Smooth muscle cell (in vitro differentiated cells): ENCODE measurements at regions not wholly inside any gene's neighbourhood (a gene's known extent, or its start where the extent isn't known, plus 50 kb on each side); places are given as distances from the start of the nearest gene placed in this dataset.
"Not testable (repeated sequence)": the region's sequence is repeated elsewhere in the genome, so short reads cannot be mapped to it uniquely, and the experiment has no call there.

Source experiments
- DNase-seq: peaks from one replicate; lab custom pipeline; 2025; ENCODE audit not compliant: unreplicated experiment; lab: John Stamatoyannopoulos, UW
- H2AFZ ChIP-seq: fragments of 200-600 bp; sonication (generic); 2 replicates; pipeline ENCODE4 v1.6.0; 2016; ENCODE audit warnings: antibody characterized with exemption, low read depth, mild to moderate bottlenecking
- H3F3A ChIP-seq: fragments of 200-600 bp; sonication (generic); 2 replicates; pipeline ENCODE4 v1.6.0; 2017; ENCODE audit warnings: antibody characterized with exemption, low read depth
- H3K27ac ChIP-seq: fragments of 200-600 bp; sonication (generic); 2 replicates; pipeline ENCODE4 v1.5.1; 2016; ENCODE audit warnings: low read depth, mild to moderate bottlenecking
- H3K27me3 ChIP-seq: fragments of 200-600 bp; sonication (generic); 2 replicates; pipeline ENCODE4 v1.6.1; 2016; ENCODE audit warnings: low read depth, mild to moderate bottlenecking
- H3K36me3 ChIP-seq: fragments of 200-600 bp; sonication (generic); 2 replicates; pipeline ENCODE4 v1.5.1; 2016; ENCODE audit warnings: low read depth
- H3K4me1 ChIP-seq: fragments of 200-600 bp; sonication (generic); 2 replicates; pipeline ENCODE4 v1.5.1; 2016; ENCODE audit warnings: low read depth
- H3K4me2 ChIP-seq: fragments of 200-600 bp; sonication (generic); 2 replicates; pipeline ENCODE4 v1.6.0; 2016; ENCODE audit warnings: mild to moderate bottlenecking
- H3K4me3 ChIP-seq: fragments of 200-600 bp; sonication (generic); 2 replicates; pipeline ENCODE4 v1.5.1; 2016; ENCODE audit warnings: mild to moderate bottlenecking
- H3K79me2 ChIP-seq: fragments of 200-600 bp; sonication (generic); 2 replicates; pipeline ENCODE4 v1.6.0; 2016; ENCODE audit warnings: low read depth, mild to moderate bottlenecking
- H3K9ac ChIP-seq: fragments of 200-600 bp; sonication (generic); 2 replicates; pipeline ENCODE4 v1.6.0; 2016; ENCODE audit warnings: low read depth
- H3K9me3 ChIP-seq: fragments of 200-600 bp; sonication (generic); replicated peaks from 2 replicates; pipeline ENCODE4 v1.5.1; 2016; ENCODE audit warnings: low read depth
- H4K20me1 ChIP-seq: fragments of 200-600 bp; sonication (generic); 2 replicates; pipeline ENCODE4 v1.6.0; 2016; ENCODE audit warnings: low read depth
- WGBS: methylation state at CpG from one replicate; pipeline ENCODE4 v1.1.7; 2016; ENCODE audit warnings: low lambda C conversion rate; 5-methylcytosine and 5-hydroxymethylcytosine counted together
- TF ChIP-seq, protein P1 (sequence below): fragments of 200-600 bp; sonication (generic); IDR thresholded peaks from 2 replicates; pipeline ENCODE4 v1.5.1; 2017; ENCODE audit warnings: borderline replicate concordance, mild to moderate bottlenecking, antibody characterized with exemption; ENCODE audit not compliant: insufficient read depth, poor library complexity, severe bottlenecking

DNA sequence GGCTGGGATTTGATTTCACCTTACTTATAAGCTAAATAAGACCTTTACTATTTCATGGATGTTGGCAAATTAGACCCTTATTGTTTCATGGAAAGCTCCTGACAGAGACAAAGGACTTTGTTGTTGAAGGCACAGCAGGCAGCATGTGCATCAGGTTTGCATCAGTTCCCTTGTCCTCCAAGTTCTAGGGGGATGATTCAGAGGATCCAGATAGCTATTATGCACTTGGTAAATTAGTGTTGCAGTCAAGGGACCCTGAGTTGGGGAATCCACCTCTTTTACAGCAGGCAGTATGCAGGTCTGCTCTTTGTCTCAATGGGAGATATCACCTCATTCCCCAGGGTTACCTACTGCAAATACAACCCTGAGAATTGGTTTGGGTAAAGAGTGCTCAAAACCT lies 131.4 kb upstream of the IGSF10 start:
- no peaks in the 10 kb centered on the region for H3K79me2 ChIP-seq
- no peak overlapping the region for H3K27ac ChIP-seq
- no peaks in the 10 kb centered on the region for H3K36me3 ChIP-seq
- H2AFZ ChIP-seq: no peak overlapping the region
- no peaks in the 10 kb centered on the region for H4K20me1 ChIP-seq
- no peaks in the 10 kb centered on the region for H3K9me3 ChIP-seq
- H3K4me2 ChIP-seq: no peak overlapping the region
- no peaks in the 10 kb centered on the region for H3F3A ChIP-seq
- no peak overlapping the region for H3K9ac ChIP-seq
- DNase-seq: no peak
- H3K27me3 ChIP-seq: no peaks in the 10 kb centered on the region
- TF ChIP-seq, protein P1, sequence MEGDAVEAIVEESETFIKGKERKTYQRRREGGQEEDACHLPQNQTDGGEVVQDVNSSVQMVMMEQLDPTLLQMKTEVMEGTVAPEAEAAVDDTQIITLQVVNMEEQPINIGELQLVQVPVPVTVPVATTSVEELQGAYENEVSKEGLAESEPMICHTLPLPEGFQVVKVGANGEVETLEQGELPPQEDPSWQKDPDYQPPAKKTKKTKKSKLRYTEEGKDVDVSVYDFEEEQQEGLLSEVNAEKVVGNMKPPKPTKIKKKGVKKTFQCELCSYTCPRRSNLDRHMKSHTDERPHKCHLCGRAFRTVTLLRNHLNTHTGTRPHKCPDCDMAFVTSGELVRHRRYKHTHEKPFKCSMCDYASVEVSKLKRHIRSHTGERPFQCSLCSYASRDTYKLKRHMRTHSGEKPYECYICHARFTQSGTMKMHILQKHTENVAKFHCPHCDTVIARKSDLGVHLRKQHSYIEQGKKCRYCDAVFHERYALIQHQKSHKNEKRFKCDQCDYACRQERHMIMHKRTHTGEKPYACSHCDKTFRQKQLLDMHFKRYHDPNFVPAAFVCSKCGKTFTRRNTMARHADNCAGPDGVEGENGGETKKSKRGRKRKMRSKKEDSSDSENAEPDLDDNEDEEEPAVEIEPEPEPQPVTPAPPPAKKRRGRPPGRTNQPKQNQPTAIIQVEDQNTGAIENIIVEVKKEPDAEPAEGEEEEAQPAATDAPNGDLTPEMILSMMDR: no peak
- no peaks in the 10 kb centered on the region for H3K4me1 ChIP-seq
- no peak overlapping the region for H3K4me3 ChIP-seq

DNA sequence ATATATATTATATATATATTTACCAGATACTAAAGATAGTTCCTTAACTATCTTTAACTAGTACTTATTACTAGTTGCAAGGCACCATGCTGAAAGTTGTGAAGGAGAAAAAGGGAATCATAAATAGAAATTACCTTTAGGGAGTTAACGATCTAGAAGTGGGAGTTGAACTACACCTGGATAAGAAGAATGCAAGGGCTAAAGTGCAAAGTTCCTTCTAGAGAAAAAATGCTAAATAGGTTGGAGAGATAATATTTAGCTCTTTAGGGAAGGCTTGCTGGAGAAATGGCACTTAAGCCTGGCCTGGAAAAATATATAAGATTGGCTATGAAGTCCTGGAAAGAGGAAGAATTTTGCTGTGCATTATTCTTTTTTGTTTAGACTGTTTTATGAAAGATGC lies 130.6 kb upstream of the IGSF10 start:
- Histone ChIP-seq H2AFZ (no peak overlapping the region), H3K4me1 (no peaks in the 10 kb centered on the region), H3K9ac (no peak overlapping the region), H3K4me2 (no peak overlapping the region), H3K9me3 (no peaks in the 10 kb centered on the region), H3K27me3 (no peaks in the 10 kb centered on the region), H3F3A (no peaks in the 10 kb centered on the region), H3K4me3 (no peak overlapping the region), H3K36me3 (no peaks in the 10 kb centered on the region), H4K20me1 (no peaks in the 10 kb centered on the region), H3K27ac (no peak overlapping the region), H3K79me2 (no peaks in the 10 kb centered on the region)
- WGBS: 86% methylated on average over 1 of the region's 1 CpG
- TF ChIP-seq, protein P1: no peak
- DNase-seq: no peak

DNA sequence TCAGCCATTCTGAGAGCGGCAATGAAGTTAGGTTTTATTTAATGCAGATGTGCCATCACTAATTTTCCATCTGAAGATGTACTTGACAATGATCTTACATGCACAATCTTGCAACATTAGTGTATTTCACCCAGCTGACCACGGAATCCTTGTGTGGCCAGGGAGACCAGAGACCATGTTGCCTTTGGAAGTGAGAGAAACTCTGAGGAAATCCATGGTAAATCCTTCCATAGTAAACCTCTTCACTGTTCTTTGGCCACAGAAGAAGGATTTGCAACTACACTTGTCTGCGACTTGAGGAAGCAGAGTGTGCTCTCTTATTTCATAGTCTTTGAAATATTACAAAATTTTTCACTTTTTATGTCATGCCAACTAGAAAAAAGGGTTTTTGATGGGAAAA lies 128.4 kb upstream of the IGSF10 start:
- Histone ChIP-seq H3K36me3 (no peaks in the 10 kb centered on the region), H4K20me1 (no peaks in the 10 kb centered on the region), H3F3A (no peaks in the 10 kb centered on the region), H3K27me3 (no peaks in the 10 kb centered on the region), H2AFZ (no peak overlapping the region), H3K4me1 (no peaks in the 10 kb centered on the region), H3K4me3 (no peak overlapping the region), H3K9me3 (no peaks in the 10 kb centered on the region), H3K79me2 (no peaks in the 10 kb centered on the region), H3K27ac (no peak overlapping the region), H3K4me2 (no peak overlapping the region), H3K9ac (no peak overlapping the region)
- DNase-seq: no peak
- 72% methylated on average over 3 of the region's 3 CpGs for WGBS
- TF ChIP-seq, protein P1: no peak

DNA sequence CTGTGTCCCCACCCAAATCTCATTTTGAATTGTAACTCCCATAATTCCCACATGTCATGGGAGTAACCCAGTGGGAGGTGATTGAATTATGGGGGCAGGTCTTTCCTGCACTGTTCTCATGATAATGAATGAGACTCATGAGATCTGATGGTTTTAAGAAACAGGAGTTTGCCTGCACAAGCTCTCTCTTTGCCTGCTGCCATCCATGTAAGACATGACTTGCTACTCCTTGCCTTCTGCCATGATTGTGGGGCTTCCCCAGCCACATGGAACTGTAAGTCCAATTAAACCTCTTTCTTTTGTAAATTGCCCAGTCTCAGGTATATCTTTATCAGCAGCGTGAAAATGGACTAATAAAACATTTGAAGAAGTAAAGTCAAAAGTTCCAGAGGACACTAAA lies 126.8 kb upstream of the IGSF10 start:
- H3K36me3 ChIP-seq, H3K79me2 ChIP-seq, H3K27ac ChIP-seq, H3K4me1 ChIP-seq, H4K20me1 ChIP-seq, H3K4me2 ChIP-seq, DNase-seq, H3K9me3 ChIP-seq, H3K9ac ChIP-seq, H3F3A ChIP-seq, H3K27me3 ChIP-seq, H2AFZ ChIP-seq, H3K4me3 ChIP-seq: not testable (repeated sequence)
- WGBS: 100% methylated on average over 1 of the region's 1 CpG
